Right ventricle myocardium inferior (tissue), 1 donor: ENCODE measurements at regions not wholly inside any gene's neighbourhood (a gene's known extent, or its start where the extent isn't known, plus 50 kb on each side); places are given as distances from the start of the nearest gene placed in this dataset.
"Not testable (repeated sequence)": the region's sequence is repeated elsewhere in the genome, so short reads cannot be mapped to it uniquely, and the experiment has no call there.

Experiments used
- ATAC-seq: fragments of 200-7000 bp; cut with Tn5 transposase; one replicate; pipeline ENCODE4 v1.9.1; 2020; ENCODE audit warnings: mild to moderate bottlenecking, moderate library complexity
- DNase-seq: peaks from one replicate; pipeline ENCODE4 v3.0.0; 2021; ENCODE audit errors: missing footprints
- intact Hi-C: fragments of 100-400 bp; cut with DNase I; formaldehyde crosslinking; loops from one replicate; pipeline ENCODE4 v1.11.0; 2022
- donor health status: DM: no; HTN: yes; CAD: no; lungs with severe emphysema.

DNA sequence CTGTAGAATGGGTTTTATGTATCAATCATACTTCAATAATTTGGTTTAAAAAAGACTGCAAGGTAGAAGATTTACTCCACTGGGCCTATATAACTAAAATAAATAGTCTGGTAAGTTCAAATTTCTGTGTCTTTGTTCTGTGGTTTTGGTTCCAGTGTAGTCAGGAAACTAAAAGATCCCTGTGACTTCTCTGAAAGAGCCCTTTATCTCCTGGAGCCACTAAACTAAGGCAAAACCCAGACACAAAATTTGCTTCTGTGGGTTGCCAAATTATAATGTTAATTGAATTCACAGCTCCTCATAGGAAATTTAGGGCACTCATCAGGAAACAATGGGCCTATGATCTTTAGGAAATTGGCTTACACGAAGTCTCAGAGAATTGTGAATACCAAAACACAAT is 1038.4 kb downstream of the GALC start:
- DNase-seq (no peak), ATAC-seq (no peak)
- intact Hi-C loops: no loop called here

DNA sequence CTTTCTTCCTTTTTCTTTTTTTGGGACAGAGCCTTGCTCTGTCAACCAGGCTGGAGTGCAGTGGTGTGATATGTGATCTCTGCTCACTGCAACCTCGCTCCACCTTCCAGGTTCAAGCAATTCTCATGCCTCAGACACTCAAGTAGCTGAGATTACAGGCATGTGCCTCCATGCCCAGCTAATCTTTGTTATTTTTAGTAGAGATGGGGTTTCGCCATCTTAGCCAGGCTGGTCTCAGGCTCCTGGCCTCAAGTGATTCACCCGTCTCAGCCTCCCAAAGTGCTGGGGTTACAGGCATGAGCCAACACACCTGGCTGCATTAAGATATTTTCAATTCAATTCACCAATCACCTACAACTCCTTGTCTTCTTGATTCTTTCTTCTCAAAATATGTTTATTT is 1046.5 kb downstream of the GALC start:
- no peak for DNase-seq
- intact Hi-C loops: no loop called here
- no peak for ATAC-seq

GRCh38 chr14:86944434-86944833 is 1048.5 kb downstream of the GALC start:
- intact Hi-C loops: no loop called here
- DNase-seq: no peak
- ATAC-seq: no peak

DNA sequence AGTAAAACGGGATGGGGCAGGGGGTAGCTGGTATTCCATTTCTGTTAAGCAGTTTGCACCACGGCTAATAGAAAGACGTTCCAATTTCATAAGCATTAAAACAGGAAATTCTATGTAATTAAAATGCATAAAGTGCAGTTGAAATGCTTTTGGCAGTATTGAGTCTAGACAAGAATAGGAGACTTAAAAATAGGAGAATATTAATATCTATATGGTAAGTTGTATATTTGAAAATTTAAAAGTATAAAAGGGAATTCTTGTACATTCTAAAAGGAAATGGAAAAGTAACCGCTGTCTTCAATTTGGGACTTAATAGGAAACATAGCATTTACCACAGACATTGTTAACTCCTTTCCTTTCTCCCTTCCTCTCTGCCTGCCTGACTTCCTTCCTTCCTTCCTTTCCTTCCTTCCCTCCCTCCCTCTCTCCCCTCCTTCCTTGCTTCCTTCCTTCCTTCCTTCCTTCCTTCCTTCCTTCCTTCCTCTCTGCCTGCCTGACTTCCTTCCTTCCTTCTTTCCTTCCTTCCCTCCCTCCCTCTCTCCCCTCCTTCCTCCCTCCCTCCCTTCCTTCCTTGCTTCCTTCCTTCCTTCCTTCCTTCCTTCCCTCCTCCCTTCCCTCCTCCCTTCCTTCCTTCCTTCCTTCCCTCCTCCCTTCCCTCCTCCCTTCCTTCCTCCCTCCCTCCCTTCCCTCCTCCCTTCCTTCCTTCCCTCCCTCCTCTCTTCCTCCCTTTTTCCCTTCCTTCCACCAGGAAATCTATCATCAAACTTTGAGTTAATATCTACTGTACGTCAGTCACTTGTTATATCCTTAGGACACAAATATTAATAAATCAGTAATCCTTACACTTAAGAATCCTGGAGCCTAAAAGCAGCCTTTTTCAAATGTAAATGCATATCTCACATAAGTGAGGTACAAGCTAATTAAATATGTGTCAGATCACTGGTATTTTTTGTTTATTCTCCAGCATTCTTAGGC is 1049.3 kb downstream of the GALC start:
- no peak for ATAC-seq
- DNase-seq: no peak
- intact Hi-C loops: no loop called here

- DNase-seq (no peak), ATAC-seq (no peak)
- intact Hi-C loops: no loop called here
Measured at GRCh38 chr14:86942936-86943335, 1050.0 kb downstream of the GALC start.

- no peak for DNase-seq
- intact Hi-C loops: no loop called here
- no peak for ATAC-seq
Measured at GRCh38 chr14:86940106-86940505, 1052.9 kb downstream of the GALC start.

DNA sequence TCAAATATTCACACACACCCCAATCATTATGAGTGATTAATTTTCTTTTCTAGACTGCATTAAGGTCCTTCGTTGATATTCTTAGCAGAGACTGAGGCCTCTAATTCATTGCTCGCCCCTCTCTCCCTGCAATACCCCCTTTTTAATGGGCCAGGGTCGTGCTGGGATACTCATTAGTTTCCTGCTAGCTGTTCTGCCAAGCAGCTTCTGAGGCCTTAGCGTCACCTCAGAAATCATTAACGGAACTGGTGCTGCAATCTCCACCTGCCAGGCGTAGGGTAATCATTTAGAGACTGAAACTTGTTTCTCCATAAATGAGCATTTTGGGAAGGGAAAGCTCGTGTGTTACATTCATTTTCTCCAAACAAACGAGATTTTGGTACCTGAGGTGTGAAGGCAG is 1054.7 kb downstream of the GALC start:
- intact Hi-C loops: no loop called here
- DNase-seq (no peak), ATAC-seq (no peak)

DNA sequence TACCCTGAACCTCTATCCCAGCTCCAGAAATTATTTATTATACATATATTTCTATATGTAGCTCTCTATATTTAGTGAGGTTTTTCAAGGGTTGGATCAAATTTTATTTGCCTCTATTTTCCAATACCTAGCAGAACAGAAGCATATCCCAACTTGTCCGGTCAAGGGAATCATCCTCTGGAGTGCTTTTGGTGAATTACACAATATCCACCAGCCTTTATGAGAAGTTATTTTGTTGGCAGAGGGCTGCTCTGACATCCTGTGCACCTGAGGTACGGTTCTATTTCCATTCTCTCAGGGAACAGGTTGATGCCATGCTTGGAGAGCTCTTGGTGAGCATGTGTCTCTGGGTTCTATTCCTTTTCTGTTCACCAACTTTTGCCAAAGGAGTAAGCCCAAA is 1056.4 kb downstream of the GALC start:
- intact Hi-C loops: no loop called here
- DNase-seq (no peak), ATAC-seq (no peak)

- no peak for DNase-seq
Measured at GRCh38 chr14:86935241-86935885, 1057.6 kb downstream of the GALC start.

DNA sequence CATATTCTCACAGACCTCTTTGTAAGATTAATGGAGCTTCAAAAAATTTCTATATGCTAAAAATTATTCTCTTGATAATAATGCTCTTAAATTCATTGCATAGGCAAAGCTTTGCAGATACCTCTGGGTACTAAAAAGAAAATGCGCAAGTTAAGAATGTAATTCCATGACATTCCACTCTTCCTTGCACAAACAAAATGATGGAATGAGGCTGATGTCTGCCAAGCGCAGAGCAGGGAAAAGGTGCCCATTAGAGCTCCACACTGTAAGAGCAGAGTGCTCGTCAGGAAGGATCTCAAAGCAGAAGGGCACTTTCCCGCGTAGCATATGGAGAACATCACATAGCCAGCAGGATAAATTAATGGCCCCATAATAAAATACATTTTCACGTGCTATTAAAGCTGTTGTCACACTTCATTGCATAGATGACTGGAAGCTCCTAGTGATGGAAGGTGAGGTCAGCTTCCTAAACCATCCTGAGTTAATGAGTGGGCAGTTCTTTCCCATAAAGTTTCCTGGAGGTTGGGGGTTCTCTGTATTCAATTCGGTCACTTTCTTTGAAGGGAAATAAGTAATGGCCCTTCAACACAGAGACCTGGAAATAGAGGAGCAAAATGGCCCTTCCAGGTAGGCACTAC is 1058.9 kb downstream of the GALC start:
- intact Hi-C loops: no loop called here
- no peak for ATAC-seq
- DNase-seq: no peak

More at GRCh38 chr14:86935241-86935885, 1057.6 kb downstream of the GALC start:
- ATAC-seq: no peak
- intact Hi-C loops: no loop called here

DNA sequence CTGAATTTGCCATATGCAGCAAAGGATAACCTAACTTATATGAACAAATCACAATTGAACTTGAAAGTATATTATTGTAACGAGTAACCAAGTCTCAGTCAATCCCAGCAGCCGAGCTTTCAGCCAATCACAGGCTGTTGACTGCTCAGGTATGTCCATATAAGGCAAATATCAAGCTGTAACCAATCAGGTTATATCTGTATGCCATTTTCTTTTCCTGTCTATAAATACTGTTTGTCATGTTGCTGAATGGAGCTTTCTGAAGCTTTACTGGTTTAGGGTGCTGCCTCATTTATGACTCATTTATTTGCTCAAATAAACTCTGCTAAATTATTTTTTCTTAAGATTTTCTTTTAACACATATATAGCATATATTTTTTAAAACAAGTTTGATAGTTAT is 1059.5 kb downstream of the GALC start:
- ATAC-seq (no peak), DNase-seq (peak; percentile 39)
- intact Hi-C loops: no loop called here

DNA sequence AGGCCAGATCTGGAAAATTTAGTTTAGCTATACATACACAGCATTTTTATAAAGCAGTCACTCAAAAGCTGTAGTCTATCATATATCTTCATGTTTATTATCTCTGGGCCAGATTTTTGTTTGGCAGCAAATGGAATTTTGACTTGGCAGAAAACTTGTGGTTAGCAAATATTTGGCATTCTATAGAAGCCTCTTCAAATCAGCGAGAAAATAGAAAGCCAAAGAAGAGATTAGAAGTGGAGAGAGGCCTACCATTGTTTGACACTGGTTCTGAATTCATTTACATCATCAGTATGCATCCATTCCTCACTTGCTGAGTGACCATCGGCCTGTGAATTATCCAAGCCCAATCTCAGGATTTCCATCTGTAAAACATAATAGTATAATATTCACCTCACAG is 1077.6 kb downstream of the GALC start:
- no peak for ATAC-seq
- intact Hi-C loops: no loop called here
- no peak for DNase-seq

DNA sequence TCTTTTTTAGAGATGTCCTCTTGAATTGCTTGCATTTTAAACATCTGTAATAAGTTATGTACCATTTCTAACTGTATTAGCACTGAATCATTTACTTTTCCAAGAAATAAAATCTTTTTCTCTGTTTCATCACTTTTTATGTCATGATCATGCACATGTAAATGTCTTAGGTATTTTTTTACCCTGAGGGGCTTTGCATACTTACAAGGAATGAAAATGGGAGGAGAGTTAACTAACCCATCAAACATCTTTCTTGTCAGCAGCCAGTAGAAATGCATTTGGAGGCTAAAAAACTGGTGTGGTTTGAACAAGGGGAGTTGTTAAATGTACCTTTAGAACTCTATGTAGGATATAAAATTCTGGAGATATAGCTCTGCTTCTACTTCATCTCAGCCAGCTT is 1080.3 kb downstream of the GALC start:
- DNase-seq: no peak
- ATAC-seq: no peak
- intact Hi-C loops: no loop called here

- no peak for DNase-seq
- intact Hi-C loops: no loop called here
- no peak for ATAC-seq
Measured at GRCh38 chr14:86911486-86911885, 1081.5 kb downstream of the GALC start.

DNA sequence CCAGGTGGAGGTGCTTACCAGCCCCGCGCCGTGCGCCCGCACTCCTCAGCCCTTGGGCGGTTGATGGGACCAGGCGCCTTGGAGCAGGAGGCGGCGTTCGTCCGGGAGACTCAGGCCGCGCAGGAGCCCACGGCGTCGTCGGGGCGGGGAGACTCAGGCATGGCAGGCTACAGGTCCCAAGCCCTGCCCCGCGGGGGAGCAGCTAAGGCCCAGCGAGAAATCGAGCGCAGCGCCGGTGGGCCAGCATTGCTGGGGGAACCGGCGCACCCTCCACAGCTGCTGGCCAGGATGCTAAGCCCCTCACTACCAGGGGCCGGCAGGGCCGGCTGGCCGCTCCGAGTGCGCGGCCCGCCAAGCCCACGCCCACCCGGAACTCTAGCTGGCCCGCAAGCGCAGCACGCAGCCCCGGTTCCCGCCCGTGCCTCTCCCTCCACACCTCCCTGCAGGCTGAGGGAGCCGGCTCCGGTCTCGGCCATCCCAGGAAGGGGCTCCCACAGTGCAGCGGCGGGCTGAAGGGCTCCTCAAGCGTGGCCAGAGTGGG is 1087.5 kb downstream of the GALC start:
- intact Hi-C loops, ATAC-seq, DNase-seq: not testable (repeated sequence)

- no peak for DNase-seq
- no peak for ATAC-seq
- intact Hi-C loops: no loop called here
Measured at GRCh38 chr14:86902176-86902950, 1090.6 kb downstream of the GALC start.

- no peak for ATAC-seq
- intact Hi-C loops: no loop called here
- no peak for DNase-seq
Measured at GRCh38 chr14:86897704-86898513, 1095.1 kb downstream of the GALC start.

DNA sequence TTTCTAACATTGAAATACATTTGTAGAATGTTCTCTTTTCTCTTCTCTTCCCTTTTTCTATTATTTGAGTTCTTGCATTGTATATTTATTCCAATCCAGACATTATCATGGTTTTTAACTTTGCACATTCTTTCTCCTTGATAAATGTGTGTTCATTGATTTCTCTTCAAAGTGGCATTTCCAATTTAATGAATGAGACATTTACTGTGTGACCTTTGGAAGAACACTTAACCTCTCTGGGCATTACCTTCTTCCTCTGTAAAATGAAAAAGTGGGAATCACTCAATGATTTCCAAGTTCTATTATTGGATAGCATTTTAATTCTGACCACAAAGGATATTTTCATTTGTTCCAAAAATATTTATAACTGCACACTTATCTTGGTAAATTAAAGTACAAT is 1095.8 kb downstream of the GALC start:
- ATAC-seq (no peak), DNase-seq (no peak)
- intact Hi-C loops: no loop called here
